ENCODE measurements at regions not wholly inside any gene's neighbourhood (a gene's known extent, or its start where the extent isn't known, plus 50 kb on each side); places are given as distances from the start of the nearest gene placed in this dataset.

GRCh38 chr1:244211559-244211944 lies 160.5 kb downstream of the ZBTB18 start:
- TF ChIP-seq CTCF (IDR thresholded peaks at IDR 0.05) = no peak
- TF ChIP-seq POLR2AphosphoS5 (IDR thresholded peaks at IDR 0.05) = peak in 1 of 4 donors; percentile 28
- Histone ChIP-seq H3K36me3 (no peaks in the 10 kb centered on the region), H3K9me3 (no peaks in the 10 kb centered on the region), H3K4me1 (peaks cover 0 to 22% (median 16%) of the 10 kb centered on the region in 4 donors), H3K4me3 (no peak overlapping the region), H3K27me3 (no peaks in the 10 kb centered on the region), H3K27ac (no peak overlapping the region)
- no peak for DNase-seq
- intact Hi-C loops (cut with DNase I) = loop anchor here (5.0 kb wide), 1 partner anchor 164 kb away; no protein-coding TSS in a partner anchor
- WGBS, 2 donors = 79 to 90% methylated on average over 5 of the region's 5 CpGs

GRCh38 chr1:244212219-244212618 lies 161.1 kb downstream of the ZBTB18 start:
- TF ChIP-seq POLR2AphosphoS5 (IDR thresholded peaks at IDR 0.05) (no peak), POLR2A (IDR thresholded peaks at IDR 0.05) (no peak), EP300 (IDR thresholded peaks at IDR 0.05) (no peak), CTCF (IDR thresholded peaks at IDR 0.05) (no peak)
- Histone ChIP-seq H3K4me3 (no peak overlapping the region), H3K27me3 (no peaks in the 10 kb centered on the region), H3K27ac (peak overlapping the region in 1 of 4 donors; percentile 16), H3K9me3 (no peaks in the 10 kb centered on the region), H3K4me1 (peaks cover 0 to 22% (median 16%) of the 10 kb centered on the region in 4 donors), H3K36me3 (no peaks in the 10 kb centered on the region)
- intact Hi-C loops (cut with DNase I) = loop anchor here (5.0 kb wide), 1 partner anchor 165 kb away; no protein-coding TSS in a partner anchor
- 89 to 90% methylated on average over 6 of the region's 6 CpGs for WGBS, 2 donors
- DNase-seq = no peak

GRCh38 chr1:244212797-244213475 lies 161.9 kb downstream of the ZBTB18 start:
- DNase-seq = no peak
- WGBS, 2 donors = 72 to 81% methylated on average over 8 of the region's 8 CpGs
- H3K36me3 ChIP-seq = no peaks in the 10 kb centered on the region
- no peaks in the 10 kb centered on the region for H3K27me3 ChIP-seq
- peak overlapping the region in 1 of 4 donors; percentile 84 for H3K27ac ChIP-seq
- H3K4me3 ChIP-seq = no peak overlapping the region
- no peaks in the 10 kb centered on the region for H3K9me3 ChIP-seq
- peaks cover 0 to 22% (median 16%) of the 10 kb centered on the region in 4 donors for H3K4me1 ChIP-seq
- intact Hi-C loops (cut with DNase I) = loop anchor here (5.0 kb wide), 1 partner anchor 166 kb away; no protein-coding TSS in a partner anchor
- TF ChIP-seq EP300 (IDR thresholded peaks at IDR 0.05) (no peak), POLR2AphosphoS5 (IDR thresholded peaks at IDR 0.05) (no peak), CTCF (IDR thresholded peaks at IDR 0.05) (no peak), POLR2A (IDR thresholded peaks at IDR 0.05) (no peak)

GRCh38 chr1:244214009-244214967 lies 163.2 kb downstream of the ZBTB18 start:
- intact Hi-C loops (cut with DNase I) = loop anchor here (5.0 kb wide), 1 partner anchor 167 kb away; no protein-coding TSS in a partner anchor
- TF ChIP-seq POLR2A (IDR thresholded peaks at IDR 0.05) (no peak), CTCF (IDR thresholded peaks at IDR 0.05) (no peak), EP300 (IDR thresholded peaks at IDR 0.05) (peak in 1 of 4 donors; percentile 30), POLR2AphosphoS5 (IDR thresholded peaks at IDR 0.05) (peak; percentile 6 to 64 (median 35))
- peak overlapping the region; percentile 47 to 84 (median 67) for H3K27ac ChIP-seq
- H3K4me3 ChIP-seq = no peak overlapping the region
- WGBS, 2 donors = 70 to 75% methylated on average over 17 of the region's 17 CpGs
- DNase-seq = peak; percentile 77
- H3K36me3 ChIP-seq = no peaks in the 10 kb centered on the region
- H3K27me3 ChIP-seq = no peaks in the 10 kb centered on the region
- no peaks in the 10 kb centered on the region for H3K9me3 ChIP-seq
- H3K4me1 ChIP-seq = peaks cover 0 to 22% (median 16%) of the 10 kb centered on the region in 4 donors
